ENCODE measurements at regions not wholly inside any gene's neighbourhood (a gene's known extent, or its start where the extent isn't known, plus 50 kb on each side); places are given as distances from the start of the nearest gene placed in this dataset.
"Not testable (repeated sequence)": the region's sequence is repeated elsewhere in the genome, so short reads cannot be mapped to it uniquely, and the experiment has no call there.

DNA sequence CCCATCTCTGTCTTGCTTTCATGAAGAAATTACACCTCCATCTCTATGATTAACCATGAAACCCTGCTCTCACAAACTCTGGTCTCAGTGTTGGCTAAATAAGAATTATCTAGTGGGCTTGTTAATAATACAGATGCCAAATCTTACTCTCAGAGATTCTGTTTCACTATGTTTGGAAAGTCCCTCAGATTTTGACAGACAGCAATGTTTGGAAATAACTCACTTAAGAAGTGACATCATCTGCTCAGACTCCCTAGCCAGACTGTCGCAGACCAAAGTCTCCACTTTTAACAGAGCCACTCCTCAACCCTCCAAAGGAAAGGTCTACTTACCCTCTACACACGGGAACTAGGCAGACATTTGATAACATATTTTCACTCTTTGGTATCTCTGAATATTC is 328.5 kb upstream of the FGF16 start:
- in situ Hi-C loops (cut with HindIII; ENCODE audit: low sequenced_read_pairs), result no loop called here
- DNase-seq (ENCODE audit: low spot score), result no peak

DNA sequence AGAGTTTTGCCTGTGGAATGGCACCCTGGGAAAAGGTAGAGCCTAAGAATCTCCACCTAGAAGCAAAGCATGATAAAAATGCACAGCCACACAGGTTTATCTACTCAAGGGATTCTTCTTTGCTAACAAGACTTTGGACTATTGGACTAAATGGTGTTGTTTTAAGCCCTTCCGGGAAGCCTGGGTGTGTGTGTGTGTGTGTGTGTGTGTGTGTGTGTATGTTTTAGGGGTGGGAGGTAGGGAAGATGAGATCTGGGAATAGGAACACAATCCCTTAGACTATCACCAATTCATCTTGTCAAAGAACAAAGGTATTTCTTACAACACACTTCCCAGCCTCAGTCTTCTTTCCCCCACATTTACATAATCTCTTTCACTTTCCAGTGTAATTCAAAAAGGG is 327.5 kb upstream of the FGF16 start:
- in situ Hi-C loops (cut with HindIII; ENCODE audit: low sequenced_read_pairs), result no loop called here
- no peak for DNase-seq (ENCODE audit: low spot score)

DNA sequence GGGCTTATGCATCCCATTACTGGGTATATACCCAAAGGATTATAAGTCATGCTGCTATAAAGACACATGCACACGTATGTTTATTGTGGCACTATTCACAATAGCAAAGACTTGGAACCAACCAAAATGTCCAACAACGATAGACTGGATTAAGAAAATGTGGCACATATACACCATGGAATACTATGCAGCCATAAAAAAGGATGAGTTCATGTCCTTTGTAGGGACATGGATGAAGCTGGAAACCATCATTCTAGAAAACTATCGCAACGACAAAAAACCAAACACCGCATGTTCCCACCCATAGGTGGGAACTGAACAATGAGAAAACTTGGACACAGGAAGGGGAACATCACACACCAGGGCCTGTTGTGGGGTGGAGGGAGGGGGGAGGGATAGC is 323.3 kb upstream of the FGF16 start:
- DNase-seq (ENCODE audit: low spot score); in situ Hi-C loops (cut with HindIII; ENCODE audit: low sequenced_read_pairs): not testable (repeated sequence)

DNA sequence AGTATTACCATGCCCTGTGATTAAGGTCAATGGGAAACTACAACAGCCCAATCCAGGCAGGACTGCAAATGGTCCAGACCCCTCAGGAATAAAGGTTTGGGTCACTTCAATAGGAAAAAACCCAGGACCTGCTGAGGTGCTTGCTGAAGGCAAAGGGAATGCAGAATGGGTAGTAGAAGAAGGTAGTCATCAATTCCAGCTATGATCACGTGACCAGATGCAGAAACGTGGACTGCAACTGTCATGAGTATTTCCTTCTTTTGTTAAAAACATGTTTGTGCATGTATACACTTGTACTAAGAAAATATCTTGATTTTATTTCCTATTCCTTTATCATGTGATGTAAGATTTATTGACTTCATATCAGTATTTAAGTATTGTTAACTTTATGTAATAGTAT is 319.6 kb upstream of the FGF16 start:
- DNase-seq (ENCODE audit: low spot score); in situ Hi-C loops (cut with HindIII; ENCODE audit: low sequenced_read_pairs): not testable (repeated sequence)

DNA sequence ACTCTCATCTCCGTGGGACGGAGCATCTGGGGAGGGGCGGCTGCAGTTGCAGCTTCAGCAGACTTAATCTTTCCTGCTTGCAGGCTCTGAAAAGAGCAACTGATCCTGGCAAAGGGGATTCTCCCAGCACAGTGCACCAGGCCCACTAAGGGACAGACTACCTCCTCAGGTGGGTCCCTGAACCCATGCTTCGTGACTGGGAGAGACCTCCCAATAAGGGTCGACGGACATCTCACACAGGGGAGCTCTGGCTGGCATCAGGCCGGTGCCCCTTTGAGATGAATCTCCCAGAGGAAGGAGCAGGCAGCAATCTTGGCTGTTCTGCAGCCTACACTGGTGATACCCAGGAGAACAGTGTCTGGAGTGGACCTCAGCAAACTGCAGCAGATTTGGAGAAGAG is 303.3 kb upstream of the FGF16 start:
- no peak for DNase-seq (ENCODE audit: low spot score)
- in situ Hi-C loops (cut with HindIII; ENCODE audit: low sequenced_read_pairs), result no loop called here

DNA sequence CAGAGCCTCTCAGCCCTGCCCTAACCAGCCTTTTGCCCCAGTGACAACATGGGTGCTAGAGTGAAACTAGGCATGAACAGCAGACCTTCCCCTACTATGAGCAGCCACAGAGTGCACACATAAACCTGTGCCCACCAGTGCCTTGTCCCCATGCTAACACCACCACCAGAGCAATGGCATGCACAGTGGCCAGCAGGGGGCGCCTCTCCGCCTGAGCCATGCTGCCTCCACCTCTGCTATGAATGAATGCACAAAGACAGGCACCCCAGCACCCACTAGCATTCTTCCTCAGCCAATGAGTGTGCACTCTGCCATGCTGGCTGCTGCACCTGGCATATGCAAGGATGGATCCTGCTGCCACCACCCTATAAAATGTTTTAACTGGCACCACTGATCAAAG is 286.9 kb upstream of the FGF16 start:
- DNase-seq (ENCODE audit: low spot score), result no peak
- in situ Hi-C loops (cut with HindIII; ENCODE audit: low sequenced_read_pairs), result no loop called here

DNA sequence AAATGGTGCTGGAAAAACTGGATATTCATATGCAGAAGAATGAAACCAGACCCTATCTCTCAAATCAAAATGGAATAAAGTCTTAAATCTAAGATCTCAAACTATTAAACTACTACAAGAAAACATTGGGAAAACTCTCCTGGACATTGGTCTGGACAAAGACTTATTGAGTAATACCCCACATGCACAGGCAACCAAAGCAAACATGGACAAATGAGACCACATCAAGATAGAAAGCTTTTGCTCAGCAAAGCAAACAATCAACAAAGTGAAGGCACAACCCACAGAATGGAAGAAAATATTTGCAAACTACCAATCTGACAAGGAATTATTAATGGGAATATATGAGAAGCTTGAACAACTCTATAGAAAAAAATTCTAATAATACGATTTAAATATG is 284.4 kb upstream of the FGF16 start:
- DNase-seq (ENCODE audit: low spot score), result no peak
- in situ Hi-C loops (cut with HindIII; ENCODE audit: low sequenced_read_pairs), result no loop called here

DNA sequence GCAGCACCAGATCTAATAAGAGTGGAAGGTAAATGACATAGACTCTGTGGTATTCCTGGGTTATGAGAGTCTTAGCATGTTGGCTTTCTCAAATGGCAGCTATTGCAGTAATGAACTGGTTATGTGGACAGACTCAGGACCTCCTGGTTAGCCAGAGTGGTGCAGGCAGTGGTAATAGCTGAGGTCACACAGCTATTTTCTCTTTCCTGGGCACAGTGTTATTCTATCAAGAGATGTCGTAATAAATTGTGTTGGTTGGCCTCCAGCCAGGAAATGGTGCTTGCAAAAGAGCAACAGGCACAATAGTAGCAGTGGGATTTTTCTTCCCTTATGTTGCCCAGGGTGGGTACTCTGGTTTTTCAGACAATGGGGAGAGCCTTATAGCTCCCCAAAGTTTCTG is 279.2 kb upstream of the FGF16 start:
- in situ Hi-C loops (cut with HindIII; ENCODE audit: low sequenced_read_pairs), result no loop called here
- no peak for DNase-seq (ENCODE audit: low spot score)

DNA sequence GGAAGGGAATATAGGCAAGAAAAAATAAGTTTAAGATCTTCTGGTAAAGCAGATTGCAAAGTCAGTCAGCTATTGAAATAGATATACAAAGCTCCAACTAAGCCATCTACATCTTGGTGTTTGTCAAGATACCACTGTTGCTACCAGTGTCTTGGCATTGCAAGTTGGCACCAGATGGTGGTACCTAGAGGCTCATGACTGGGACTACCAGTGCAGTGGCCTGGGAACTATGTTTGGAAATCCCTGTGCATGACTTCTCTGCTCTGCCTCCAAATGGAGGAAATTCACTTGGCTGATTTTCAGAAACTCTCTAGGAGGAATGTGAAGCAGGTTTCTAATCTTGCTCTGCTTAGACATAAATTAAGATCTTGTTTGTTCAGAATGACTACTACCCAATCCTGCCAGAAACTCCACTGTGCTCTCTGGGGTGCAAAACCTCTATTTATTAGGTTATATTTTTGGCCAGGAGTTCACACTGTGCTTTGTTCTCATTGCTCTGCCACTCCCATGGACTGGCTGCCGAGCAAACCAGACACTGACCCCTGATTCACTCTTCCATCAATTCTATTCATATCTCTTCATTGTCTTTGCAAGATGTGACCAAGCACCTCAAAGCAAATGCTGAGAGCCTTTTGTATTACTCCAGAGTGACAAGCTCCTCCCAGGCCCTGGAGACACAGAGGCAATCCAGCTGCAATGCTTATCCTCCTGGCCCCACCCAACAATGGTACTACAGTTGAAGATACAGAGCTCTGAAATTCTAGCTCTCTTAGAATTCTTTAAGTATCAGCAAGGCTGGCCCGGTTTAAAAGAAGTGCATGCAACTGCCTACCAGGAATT is 272.3 kb upstream of the FGF16 start:
- DNase-seq (ENCODE audit: low spot score), result no peak
- in situ Hi-C loops (cut with HindIII; ENCODE audit: low sequenced_read_pairs), result no loop called here

DNA sequence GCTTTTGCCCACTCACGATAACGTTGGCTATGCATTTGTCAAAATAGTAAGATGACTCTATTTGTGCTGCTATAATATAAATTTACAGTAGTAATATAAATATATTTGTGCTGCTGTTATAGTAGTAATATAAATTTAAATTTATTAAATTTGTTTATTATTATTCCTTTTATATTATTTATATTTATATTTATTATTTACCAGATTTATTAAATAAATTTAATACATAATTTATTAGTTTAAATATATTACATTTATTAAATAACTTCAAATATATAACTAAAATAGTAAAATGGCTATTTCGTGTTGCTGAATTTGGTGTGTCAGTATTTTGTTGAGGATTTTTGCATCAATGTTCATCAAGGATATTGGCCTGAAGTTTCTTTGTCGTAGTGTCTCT is 246.5 kb upstream of the FGF16 start:
- DNase-seq (ENCODE audit: low spot score), result no peak
- in situ Hi-C loops (cut with HindIII; ENCODE audit: low sequenced_read_pairs), result no loop called here

DNA sequence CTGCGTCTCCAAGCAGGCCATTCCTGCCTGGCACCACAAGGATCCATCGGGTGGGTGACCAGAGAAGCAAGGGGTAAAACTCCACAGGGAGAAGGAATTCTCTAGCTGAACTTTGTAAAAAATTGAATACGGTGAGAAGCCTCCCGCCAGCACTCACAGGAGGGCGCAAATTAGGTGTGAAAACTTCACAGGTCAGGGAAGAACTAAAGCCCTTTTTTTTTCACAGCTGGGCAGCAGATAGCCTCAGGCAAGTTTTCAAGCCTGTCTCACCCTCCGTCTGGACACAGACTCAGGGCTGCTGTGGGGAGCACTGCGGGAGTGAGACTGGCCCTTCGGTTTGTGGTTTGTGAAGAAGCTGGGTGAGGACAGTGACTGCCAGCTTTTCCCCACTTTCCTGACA is 224.1 kb upstream of the FGF16 start:
- DNase-seq (ENCODE audit: low spot score), result no peak
- in situ Hi-C loops (cut with HindIII; ENCODE audit: low sequenced_read_pairs), result no loop called here

DNA sequence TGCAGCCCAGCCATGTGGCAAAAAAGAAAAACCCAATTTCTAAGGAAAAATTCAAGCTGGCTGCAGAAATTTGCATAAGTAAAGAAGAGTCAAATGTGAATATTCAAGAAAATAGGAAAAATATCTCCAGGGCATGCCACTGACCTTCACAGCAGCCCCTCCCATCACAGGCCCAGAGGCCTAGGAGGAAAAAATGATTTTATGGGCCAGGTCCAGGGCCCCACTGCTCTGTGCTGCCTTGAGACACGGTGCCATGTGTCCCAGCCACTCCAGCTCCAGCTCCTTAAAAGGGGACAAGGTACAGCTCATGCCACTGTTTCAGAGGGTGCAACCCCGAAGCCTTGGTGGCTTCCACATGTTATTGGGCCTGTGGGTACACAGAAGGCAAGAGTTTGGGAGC is 182.7 kb upstream of the FGF16 start:
- in situ Hi-C loops (cut with HindIII; ENCODE audit: low sequenced_read_pairs), result no loop called here

DNA sequence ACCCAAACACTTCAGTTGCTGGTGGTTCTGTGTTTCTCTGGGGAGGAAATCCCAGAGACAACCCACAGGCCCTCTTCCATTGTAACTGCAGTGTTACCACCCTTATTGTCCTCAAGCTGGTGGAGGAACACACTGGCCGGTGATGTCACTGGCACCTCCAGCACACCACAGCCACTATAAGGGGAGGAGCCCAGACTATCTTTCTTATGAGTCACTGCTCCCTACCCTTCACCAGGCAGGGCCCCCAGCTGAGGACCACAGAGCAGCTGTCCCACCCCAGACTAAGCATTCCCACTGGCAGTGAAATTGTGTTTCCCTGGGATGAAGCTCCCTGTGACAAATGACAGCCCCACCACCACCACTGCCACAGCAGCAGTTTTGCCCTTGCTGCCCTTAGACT is 171.8 kb upstream of the FGF16 start:
- in situ Hi-C loops (cut with HindIII; ENCODE audit: low sequenced_read_pairs), result no loop called here

More for the DNA sequence above, 182.7 kb upstream of the FGF16 start:
- no peak for DNase-seq (ENCODE audit: low spot score)

DNA sequence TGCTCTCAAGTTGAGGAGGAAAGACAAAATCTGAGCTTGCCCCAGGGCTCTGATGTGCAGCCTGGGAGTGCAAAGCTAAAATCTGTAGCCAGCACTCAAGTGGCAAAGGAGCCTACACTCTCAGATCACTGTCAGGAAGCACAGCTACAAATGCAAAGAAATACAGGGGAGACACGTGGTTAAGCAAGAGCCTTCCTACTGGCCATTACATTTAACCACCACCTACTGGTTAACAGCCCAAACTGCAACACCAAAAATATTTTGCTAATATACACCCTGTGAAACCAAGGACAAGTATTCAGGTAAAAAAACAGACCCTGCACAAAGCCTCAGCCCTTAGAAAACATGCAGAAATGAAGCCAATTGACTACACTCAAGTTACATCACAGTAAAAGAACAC is 170.4 kb upstream of the FGF16 start:
- in situ Hi-C loops (cut with HindIII; ENCODE audit: low sequenced_read_pairs), result no loop called here
- no peak for DNase-seq (ENCODE audit: low spot score)

More for the DNA sequence above, 171.8 kb upstream of the FGF16 start:
- DNase-seq (ENCODE audit: low spot score), result no peak

DNA sequence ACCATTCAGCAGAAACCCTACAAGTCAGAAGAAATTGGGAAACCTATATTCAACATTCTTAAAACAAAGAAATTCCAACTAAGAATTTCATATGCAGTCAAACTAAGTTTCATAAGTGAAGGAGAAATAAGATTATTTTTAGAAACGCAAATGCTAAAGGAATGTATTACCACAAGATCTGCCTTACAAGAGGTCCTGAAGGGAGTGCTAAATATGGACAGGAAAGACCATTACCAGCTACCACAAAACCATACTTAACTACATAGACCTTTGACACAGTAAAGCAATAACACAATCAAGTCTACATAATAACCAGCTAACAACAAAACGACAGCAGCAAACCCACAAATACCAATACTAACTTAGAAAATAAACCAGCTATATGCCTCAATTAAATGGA is 169.3 kb upstream of the FGF16 start:
- in situ Hi-C loops (cut with HindIII; ENCODE audit: low sequenced_read_pairs), result no loop called here
- no peak for DNase-seq (ENCODE audit: low spot score)

DNA sequence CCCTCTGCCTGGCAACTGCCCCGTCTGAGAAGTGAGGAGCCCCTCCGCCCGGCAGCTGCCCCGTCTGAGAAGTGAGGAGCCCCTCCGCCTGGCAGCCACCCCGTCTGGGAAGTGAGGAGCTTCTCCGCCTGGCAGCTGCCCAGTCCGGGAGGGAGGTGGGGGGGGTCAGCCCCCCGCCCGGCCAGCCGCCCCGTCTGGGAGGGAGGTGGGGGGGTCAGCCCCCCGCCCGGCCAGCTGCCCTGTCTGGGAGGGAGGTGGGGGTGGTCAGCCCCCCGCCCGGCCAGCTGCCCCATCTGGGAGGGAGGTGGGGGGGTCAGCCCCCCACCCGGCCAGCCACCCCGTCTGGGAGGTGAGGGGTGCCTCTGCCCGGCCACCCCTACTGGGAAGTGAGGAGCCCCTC is 167.8 kb upstream of the FGF16 start:
- DNase-seq (ENCODE audit: low spot score); in situ Hi-C loops (cut with HindIII; ENCODE audit: low sequenced_read_pairs): not testable (repeated sequence)

DNA sequence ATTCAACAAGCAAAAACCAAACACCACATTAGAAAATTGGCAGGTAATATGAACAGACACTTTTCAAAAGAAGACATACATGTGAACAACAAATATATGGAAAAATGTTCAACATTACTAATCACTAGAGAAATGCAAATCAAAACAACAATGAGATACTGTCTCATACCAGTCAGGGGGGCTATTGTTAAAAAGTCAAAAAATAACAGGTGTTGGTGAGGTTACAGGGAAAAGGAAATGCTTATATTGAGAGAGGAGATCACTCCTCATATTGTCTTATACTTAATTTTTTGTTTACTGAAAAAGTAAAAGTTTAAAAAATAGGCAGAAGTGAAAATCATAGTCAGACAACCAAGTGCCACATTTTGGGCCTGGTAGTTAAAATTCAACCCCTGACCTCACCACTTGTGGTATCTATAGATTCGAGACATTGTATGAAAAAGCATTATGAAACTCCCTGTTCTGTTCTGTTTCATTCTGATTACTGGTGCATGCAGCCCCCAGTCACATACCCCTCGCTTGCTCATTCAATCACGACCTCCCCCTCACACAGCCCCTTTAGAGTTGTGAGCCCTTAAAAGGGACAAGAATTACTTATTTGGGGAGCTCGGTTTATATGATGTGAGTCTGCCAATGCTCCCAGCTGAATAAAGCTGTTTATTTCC is 153.7 kb upstream of the FGF16 start:
- DNase-seq (ENCODE audit: low spot score), result no peak
- in situ Hi-C loops (cut with HindIII; ENCODE audit: low sequenced_read_pairs), result no loop called here

DNA sequence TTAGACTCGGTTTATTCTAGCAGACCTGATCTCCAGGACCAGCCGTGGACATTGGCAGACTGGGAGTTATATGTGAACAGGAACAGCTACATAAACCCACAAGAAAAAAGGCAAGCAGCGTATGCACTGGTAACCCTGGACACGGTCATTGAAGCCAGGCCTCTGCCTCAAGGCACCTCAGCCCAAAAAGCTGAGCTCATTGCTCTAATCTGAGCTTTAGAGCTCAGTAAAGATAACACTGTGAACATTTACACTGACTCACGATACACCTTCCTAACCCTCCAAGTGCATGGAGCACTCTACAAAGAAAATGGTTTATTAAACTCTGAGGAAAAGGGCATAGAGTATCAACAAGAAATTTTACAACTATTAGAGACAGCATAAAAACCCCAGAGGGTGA is 148.9 kb upstream of the FGF16 start:
- in situ Hi-C loops (cut with HindIII; ENCODE audit: low sequenced_read_pairs), result no loop called here

DNA sequence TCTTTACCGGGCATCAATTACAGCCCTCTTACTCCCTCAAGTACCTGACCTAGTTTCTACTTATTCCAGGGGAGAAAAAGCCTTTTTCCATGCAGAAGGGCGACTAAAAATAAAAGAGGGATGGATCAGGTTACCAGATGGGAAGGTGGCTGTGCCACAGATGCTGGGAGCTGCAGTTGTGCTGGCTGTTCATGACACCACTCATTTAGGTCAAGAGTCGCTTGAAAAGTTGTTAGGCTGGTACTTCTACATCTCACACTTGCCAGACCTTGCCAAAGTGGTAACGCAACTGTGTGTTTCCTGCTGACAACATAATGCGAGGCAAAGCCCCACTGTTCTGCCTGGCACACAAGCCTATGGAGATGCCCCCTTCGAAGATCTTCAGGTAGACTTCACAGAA is 148.4 kb upstream of the FGF16 start:
- in situ Hi-C loops (cut with HindIII; ENCODE audit: low sequenced_read_pairs), result no loop called here
- DNase-seq (ENCODE audit: low spot score), result no peak

More for the DNA sequence above, 148.9 kb upstream of the FGF16 start:
- no peak for DNase-seq (ENCODE audit: low spot score)

DNA sequence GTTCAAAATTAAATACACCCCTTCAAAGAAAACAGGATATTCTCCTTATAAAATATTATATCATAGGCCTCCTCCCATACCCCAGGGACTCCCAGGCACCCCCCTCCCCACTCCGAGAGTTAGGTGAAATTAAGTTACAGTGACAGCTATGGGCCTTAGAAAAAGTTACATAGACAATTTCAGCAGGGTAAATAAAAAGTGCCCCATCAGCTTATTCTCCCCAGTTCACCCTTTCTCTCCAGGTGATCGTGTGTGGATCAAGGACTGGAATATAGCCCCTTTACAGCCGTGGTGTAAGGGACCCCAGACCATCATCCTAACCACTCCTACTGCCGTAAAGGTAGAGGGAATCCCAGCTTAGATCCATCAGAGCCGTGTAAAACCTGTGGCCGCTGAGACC is 147.6 kb upstream of the FGF16 start:
- no peak for DNase-seq (ENCODE audit: low spot score)
- in situ Hi-C loops (cut with HindIII; ENCODE audit: low sequenced_read_pairs), result no loop called here

DNA sequence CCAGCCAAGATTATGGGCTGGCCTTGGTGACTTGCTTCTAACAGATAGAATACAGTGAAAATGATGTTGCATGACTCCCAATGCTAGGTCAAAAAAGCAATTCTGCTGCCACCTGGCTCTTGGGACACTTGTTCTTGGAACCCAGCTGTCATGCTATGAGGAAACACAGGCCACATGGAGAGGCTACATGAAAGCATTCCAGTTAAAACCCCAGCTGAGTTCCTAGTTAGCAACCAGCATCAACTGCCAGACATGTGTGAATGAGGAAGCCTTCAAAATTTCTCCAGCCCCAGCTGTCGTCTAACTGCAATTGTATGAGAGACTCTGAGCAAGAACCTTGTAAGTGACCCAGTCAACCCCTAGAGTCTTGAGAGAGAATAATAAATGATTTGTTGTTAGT is 105.2 kb upstream of the FGF16 start:
- no peak for DNase-seq (ENCODE audit: low spot score)
- in situ Hi-C loops (cut with HindIII; ENCODE audit: low sequenced_read_pairs), result no loop called here

All from G401 (cell line).